ENCODE measurements at regions not wholly inside any gene's neighbourhood (a gene's known extent, or its start where the extent isn't known, plus 50 kb on each side); places are given as distances from the start of the nearest gene placed in this dataset.
"Not testable (repeated sequence)": the region's sequence is repeated elsewhere in the genome, so short reads cannot be mapped to it uniquely, and the experiment has no call there.

DNA sequence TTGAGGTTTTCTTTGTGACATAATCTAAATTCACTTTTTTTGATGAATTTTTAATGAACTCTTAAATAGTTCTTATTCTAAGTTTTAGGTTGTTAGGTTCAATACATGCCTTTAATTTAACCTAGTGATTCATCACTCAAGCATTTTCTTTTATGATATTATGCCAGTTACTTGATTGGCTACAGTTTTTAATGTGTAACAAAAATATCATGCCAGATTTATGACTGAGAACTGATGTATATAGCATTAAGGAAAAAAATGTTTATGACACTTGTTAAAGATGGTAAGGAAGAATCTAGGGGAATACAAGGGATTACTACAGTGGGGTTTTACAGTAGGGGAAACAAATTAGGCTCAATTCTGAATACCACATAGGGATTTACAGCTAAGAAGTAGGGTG, 103.1 kb downstream of the VGLL3 start:
- no peak for DNase-seq (ENCODE audit: low spot score)

DNA sequence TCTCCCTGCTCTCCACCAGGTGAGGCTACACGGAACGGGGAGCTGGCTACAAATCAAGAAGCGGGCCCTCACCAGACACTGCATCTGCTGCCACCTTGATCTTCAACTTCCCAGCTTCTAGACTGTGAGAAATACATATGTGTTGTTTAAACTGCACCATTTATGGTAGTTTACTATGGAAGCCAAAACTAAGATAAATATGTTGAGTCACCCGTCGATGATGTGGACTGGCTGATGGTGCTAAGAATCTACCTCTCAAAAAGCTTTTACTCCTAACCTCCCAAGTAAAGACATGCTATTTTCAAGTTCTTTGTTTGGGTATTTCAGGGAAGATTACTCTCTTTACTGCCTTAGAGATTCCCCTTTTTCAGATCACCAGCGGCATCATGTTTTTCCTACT, 110.9 kb downstream of the VGLL3 start:
- DNase-seq (ENCODE audit: low spot score), result no peak

DNA sequence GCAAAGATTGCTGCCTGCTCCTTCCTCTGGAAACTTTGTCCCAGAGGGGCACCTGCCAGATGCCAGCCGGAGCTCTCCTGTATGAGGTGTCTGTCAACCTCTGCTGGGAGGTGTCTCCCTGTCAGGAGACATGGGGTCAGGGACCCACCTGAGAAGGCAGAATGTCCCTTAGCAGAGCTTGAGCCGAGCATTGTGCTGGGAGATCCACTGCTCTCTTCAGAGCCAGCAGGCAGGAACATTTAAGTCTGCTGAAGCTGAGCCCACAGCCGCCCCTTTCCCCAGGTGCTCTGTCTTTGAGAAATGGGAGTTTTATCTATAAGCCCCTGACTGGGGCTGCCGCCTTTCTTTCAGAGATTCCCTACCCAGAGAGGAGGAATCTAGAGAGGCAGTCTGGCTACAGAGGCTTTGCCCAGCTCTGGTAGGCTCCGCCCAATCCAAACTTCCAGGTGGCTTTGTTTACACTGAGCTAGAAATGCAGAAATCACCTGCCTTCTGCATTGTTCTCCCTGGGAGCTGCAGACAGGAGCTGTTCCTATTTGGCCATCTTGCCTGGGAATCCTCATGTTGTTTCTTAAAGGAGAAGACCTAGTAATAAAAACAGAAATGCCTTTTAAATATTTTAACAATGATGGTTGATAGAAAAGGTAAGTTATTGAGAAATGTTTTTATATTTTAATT, 114.3 kb downstream of the VGLL3 start:
- DNase-seq (ENCODE audit: low spot score), result not testable (repeated sequence)

DNA sequence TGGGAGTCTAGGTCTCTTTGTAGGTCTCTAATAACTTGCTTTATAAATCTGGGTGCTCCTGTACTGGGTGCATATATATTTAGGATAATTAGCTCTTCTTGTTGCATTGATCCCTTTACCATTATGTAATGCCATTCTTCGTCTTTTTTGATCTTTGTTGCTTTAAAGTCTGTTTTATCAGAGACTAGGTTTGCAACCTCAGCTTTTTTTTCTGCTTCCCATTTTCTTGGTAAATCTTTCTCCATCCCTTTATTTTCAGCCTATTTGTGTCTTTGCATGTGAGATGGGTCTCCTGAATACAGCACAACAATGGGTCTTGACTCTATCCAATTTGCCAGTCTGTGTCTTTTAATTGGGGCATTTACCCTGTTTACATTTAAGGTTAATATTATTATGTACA, 116.2 kb downstream of the VGLL3 start:
- DNase-seq (ENCODE audit: low spot score), result not testable (repeated sequence)

DNA sequence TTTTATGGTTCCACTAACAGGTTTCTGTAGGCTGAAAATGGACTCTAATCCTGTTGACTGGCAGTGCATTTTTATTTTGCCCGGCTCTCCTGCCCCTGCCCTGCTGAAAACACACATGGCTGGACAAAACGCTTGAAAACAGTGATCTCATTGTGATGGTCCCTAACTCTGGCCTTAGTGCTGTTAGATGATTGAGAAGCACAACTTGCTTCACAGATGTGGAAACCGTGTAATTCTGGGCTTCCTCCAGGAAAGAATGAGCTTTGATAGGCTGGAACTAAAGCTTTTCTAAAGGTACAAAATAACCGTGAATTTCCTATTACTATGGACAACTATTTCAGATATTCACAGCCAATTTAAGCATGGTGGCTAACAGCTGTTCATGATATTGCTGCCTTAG, 121.4 kb downstream of the VGLL3 start:
- no peak for DNase-seq (ENCODE audit: low spot score)

DNA sequence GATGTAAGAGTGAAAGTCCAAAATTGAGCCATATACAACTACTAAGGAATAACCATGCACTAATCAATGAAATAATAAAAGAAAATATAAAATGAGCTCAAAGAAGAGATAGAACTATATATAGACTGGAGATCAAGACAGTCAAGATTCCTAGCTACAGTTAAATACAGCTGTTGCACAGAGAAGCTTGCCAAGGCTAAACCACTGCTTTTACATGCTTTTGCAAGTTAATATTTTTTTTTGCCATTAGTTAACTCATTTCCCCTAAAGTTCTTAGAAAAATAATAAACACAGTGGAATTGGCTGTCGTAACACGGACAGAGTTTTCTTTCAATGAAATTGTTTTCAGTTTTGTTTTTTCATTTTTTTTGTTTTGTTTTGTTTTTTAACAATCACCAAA, 123.0 kb downstream of the VGLL3 start:
- no peak for DNase-seq (ENCODE audit: low spot score)

DNA sequence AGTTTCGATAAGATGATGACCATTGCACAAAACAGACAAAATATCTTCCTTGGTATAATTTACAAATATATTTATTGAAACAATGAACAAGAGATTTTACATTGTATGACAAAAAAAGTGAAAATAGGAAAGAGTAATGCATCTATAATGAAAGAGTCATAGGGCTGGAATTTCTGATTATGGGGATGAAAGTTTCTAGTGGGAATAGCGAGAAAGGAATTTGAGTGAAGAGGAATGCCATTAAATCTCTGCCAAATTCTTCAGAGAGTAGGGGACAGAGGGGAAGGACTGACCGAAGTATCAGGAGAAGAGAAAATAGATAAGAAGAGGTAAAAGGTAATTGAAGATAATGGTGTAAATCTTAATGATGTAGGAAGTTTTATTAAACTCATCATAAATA, 125.4 kb downstream of the VGLL3 start:
- DNase-seq (ENCODE audit: low spot score), result no peak

DNA sequence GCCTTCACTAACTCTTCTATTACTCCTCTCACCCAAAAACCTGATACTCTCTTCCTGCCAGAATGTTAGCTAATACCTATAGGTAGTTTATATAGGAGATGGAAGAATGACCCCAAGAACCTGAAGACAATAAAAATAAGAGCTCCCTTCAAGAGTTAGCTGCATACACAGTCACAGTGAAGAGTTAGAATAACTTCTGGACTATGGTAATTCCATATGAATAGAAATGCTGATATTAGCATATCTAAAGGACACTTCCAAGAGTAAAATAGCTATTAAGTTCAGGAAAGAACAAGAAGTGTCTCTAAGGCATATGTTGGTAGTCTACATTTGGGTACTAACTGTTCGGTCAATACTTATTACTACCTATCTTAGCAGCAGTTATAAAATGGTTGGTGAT, 134.2 kb downstream of the VGLL3 start:
- DNase-seq (ENCODE audit: low spot score), result no peak

DNA sequence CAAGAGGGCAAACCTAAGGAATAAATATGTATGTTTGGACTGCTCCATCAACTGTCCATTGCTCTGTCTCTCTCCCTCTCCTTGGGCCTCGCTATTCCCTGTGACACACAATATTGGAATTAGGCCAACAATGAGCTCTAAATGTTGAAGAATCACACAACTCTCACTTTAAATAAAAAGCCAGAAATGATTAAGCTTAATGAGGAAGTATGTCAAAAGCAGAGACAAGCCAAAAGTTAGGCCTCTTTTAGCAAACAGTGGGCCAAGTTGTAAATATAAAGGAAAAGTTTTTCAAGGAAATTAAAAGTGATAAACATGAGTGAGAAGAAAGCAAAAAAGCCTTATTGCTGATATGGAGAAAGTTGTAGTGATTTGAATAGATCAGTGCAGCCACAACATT, 141.0 kb downstream of the VGLL3 start:
- DNase-seq (ENCODE audit: low spot score), result no peak

DNA sequence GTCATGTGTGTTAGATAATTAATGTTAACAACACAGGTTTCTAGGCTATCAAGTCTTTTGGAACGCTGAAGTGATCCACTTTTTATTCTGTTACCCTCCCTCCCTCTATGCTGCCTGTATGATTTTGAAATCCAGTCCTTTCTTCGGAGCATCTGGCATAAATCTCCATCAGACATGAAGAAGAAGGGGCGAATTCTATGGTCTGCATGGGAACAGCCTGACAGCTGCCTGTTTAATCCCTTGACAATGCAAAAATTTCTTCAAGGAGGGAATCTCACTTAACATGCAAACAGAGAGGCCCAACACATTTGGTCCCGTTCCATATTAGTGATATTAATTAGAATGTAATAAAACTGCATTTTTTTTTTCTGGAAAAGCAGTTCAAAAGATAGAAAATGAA, 145.2 kb downstream of the VGLL3 start:
- no peak for DNase-seq (ENCODE audit: low spot score)

DNA sequence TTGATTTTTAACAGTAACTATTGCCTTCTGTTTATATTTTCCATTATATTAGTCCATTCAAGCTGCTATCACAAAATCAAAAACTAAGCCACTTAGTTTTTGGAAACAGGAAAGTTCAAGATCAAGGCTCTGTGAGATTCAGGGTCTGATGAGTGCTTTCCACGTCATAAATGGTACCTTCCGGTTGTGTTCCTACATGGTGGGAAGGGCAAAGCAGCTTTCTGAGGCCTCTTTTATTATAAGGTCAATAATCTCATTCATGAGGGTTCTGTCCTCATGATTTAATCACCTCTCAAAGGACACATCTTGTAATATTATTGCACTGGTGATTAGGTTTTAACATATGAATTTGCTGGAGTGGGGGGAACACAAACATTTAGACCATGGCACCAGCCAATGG, 152.0 kb downstream of the VGLL3 start:
- DNase-seq (ENCODE audit: low spot score), result no peak

DNA sequence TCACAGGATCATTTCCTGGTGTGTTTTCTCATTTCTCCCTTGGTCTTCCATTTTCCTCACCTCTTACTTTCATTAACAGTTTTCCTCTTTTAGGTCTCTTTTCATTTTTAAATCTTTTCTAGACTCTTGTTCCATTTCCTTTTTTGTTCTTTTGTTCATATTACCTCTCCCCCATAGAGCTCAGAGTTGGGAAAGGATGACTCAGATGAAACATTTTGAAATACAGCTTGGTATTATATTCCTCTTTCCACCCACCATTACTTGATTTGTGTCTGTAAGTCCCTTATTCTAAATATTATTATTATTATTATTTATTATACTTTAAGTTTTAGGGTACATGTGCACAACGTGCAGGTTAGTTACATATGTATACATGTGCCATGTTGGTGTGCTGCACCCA, 153.1 kb downstream of the VGLL3 start:
- DNase-seq (ENCODE audit: low spot score), result no peak

DNA sequence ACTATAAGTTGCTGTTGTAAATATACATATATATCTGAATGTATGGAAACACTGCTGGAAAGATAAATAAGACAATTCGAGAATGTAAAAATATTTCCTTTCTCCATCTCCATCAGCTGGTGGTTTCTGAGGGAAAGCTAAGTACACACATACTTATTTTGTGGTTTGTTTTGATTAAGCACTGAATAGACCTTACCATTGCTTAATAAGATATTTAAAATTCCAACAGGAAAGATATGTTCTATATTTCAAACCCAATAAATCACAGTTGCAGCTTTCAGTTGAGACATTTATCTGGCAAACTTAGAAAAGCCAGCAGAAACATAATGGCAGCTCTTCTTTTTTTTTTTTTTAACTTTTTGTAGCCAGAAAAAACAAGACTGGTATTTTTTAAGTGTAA, 160.4 kb downstream of the VGLL3 start:
- no peak for DNase-seq (ENCODE audit: low spot score)

DNA sequence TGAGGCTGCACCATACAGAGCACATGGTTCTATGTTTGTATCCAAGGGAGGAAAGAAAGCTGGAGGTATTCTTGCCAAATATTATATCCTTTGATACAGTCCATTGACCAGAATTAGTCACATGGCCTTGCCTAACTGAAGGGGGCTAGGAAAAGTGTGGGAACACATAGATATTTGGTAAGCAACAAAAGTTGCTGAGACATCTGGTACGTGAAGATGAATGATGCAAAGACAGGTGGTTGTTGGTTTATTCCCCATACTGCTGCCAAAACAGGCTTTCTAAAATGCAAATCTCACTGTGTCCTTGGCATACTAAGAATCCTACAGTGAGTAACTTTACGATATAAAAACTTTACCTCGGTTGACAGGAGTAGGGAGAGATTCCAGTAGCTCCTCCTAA, 162.2 kb downstream of the VGLL3 start:
- no peak for DNase-seq (ENCODE audit: low spot score)

DNA sequence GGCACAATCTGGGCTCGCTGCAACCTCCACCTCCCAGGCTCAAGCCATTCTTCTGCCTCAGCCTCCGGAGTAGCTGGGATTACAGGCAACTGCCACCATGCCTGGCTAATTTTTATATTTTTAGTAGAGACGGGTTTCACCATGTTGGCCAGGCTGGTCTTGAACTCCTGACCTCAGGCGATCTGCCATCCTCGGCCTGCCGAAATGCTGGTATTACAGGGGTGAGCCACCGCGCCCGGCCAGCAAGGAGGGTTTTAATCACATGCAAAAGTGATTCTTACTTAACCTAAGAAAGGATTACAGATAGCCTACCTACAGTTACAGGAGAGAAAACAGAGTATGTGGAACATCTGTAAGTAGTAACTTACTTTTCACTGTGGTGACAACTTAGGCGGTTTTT, 163.4 kb downstream of the VGLL3 start:
- not testable (repeated sequence) for DNase-seq (ENCODE audit: low spot score)

DNA sequence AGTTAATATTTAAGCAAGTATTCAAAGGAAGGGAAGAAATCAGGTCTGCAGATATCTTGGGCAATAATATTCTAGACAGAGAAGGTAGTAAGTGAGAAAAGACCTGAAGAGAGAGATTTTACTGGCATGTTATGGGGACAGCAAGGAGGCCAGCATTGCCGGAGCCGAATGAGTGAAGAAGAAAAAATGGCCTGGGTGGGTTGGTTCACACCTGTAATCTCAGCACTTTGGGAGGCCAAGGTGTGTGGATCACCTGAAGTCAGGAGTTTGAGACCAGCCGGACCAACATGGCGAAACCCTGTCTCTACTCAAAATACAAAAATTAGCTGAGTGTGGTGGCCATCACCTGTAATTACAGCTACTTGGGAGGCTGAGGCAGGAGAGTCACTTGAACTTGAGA, 164.7 kb downstream of the VGLL3 start:
- DNase-seq (ENCODE audit: low spot score), result no peak

DNA sequence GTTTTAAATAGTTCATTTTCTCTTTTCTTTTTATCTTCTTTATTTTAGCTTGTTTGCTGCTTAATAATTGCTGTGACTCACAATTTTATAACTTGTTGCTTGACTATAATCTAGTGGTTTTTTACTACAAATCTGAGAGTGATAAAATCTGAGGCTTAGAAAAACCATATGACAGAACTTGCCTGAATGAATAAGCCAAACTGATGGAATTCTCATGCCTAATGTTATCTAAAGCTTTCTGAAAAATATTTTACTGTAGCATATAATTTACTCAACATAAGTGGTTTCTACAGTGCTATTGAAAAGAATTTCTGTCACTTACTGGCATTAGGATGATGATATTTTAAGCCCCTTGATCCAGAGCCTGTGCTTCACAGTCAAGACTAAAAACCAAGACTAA, 175.1 kb downstream of the VGLL3 start:
- no peak for DNase-seq (ENCODE audit: low spot score)

DNA sequence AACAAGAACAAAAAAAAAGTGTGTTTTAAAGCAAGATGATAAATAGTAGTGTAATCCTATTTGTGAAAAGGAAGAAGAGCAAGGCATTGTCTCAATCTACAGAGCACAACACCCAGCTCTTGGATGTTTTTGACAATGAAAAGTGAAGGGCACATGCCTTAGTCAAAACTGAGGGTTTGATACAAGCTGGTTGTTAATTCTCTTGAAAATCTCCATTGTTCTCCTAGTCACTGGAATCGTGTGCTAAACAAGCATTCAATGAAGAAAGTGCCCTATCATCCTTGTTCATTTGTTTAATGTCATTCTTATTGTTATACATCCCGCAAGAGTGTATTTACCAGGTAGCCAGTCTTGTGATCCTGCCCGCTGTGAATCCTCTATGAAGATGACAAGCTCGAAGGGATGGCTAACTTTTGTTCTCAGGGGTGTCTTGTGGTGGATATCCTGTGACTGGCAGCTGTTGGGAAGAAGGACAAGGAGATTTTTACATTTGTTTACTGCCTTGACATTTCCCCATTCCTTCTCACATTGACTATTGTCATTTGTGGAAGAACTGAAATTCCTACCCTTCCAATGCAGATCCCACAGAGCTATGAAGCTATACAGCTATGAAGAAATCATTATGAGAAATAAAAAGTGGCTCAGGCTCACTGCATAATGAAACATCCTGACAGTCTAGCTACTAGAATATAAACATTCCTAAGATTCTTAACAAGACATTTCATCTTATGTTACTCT, 175.9 kb downstream of the VGLL3 start:
- DNase-seq (ENCODE audit: low spot score), result no peak

DNA sequence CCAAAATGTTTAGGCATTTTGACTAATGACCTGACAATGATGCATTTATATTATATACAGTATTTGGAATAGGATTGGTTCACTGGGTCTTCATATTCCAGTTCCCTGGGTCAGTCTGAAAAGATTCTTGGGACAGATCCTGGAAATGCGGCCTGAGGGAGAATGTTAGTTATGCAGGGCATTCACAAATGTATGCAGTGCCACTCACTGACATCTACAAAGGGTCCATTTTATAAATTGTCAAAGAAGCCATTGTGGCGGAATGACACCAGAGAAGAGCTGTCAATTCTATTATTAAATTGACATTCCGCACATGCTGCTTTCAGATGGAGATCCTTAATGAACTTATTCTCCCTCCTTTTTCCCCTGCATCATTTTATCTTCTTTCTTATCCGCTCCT, 176.6 kb downstream of the VGLL3 start:
- DNase-seq (ENCODE audit: low spot score), result no peak

DNA sequence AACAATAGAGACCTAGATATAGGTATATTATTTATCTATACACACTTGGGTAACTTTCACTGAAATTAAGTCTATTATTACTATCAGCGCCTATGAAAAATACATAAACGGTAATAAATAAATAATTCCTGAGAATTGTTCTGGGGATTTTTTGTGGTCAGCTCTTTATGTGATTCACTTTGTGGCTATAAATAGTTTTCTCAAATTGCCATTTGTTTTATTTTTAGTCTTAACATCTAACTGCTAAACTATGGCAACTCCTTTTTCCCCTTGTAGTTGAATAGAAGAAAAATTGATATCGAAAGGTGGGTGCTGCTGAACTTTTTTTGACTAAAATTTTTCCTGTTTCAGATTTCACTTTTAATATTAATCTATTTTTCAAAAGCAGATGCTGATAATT, 189.0 kb downstream of the VGLL3 start:
- DNase-seq (ENCODE audit: low spot score), result no peak

DNA sequence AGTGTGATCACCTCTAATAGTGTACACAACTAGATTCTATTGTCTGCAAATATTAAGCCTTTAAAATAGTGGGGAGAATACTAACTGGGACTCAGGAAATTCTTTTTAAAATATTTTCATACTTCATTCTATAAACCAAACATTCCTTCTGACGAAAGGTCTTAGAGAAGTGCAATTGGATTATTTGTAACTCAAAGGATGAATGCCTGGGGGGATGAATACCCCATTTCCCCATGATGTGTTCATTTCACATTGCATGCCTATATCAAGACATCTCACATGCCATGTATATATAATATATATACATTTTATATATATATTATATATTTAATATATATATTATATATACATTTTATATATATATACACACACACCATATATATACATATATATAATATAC, 189.9 kb downstream of the VGLL3 start:
- DNase-seq (ENCODE audit: low spot score), result no peak

DNA sequence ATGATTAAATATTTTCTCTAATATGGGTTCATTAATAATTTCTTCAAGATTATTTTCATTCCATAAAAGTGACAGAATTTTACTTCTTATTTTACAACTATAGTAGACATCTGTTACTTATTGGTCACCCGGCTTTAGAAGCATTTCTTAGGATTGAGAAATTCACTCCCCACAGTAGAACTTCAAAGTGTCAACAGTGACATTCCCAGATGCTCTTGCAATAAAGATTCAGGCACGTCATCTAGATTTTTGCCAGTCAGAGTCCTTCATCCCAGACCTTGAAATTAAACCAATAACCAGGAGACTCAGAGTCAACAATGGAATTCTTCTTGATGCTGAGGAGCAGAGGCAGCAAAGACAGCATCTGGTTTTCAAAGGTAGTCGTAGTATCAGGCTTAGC, 190.8 kb downstream of the VGLL3 start:
- DNase-seq (ENCODE audit: low spot score), result no peak

DNA sequence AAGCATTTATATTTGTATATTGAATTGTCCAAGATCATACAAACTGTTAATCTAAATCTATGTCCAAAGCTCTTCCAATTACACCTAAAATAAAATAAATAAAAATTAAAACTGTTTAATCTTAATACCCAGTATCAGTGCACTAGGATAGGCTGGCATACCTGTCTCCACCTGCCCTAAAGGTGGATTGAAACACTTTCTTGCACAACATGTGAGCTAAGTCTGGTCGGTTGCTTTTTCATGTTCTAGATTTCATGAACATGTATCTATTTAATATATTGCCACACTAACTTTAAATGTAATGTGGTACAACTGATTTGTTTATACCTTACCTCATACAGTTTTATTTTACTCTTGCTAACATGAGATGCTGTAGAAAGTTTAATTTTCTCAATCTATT, 193.0 kb downstream of the VGLL3 start:
- no peak for DNase-seq (ENCODE audit: low spot score)

Data from RKO (cell line).